HEK293 (cell line): ENCODE measurements at regions not wholly inside any gene's neighbourhood (a gene's known extent, or its start where the extent isn't known, plus 50 kb on each side); places are given as distances from the start of the nearest gene placed in this dataset.

Experiments
- HOXA7 ChIP-seq: sonication (generic); formaldehyde crosslinking; IDR thresholded peaks from 2 replicates; pipeline ENCODE4 v1.8.1; 2022; ENCODE audit warnings: missing genetic modification reagents, borderline replicate concordance
- REPIN1 ChIP-seq: fragments of 450-650 bp; formaldehyde crosslinking; IDR thresholded peaks from 2 replicates; pipeline ENCODE4 v1.5.1; 2017; ENCODE audit warnings: missing biosample characterization, missing genetic modification characterization, low read depth
- ZBTB8A ChIP-seq: fragments of 450-650 bp; formaldehyde crosslinking; IDR thresholded peaks from 2 replicates; pipeline ENCODE4 v1.5.1; 2016; ENCODE audit warnings: missing biosample characterization, missing genetic modification characterization
- ZNF175 ChIP-seq: fragments of 450-650 bp; formaldehyde crosslinking; IDR thresholded peaks from 2 replicates; pipeline ENCODE4 v1.5.1; 2016; ENCODE audit warnings: missing biosample characterization, missing genetic modification characterization
- ZNF341 ChIP-seq: fragments of 450-650 bp; formaldehyde crosslinking; IDR thresholded peaks from 2 replicates; pipeline ENCODE4; 2016; ENCODE audit warnings: low read depth, missing biosample characterization, missing genetic modification characterization
- ZNF416 ChIP-seq: fragments of 450-650 bp; formaldehyde crosslinking; IDR thresholded peaks from 2 replicates; pipeline ENCODE4 v1.5.1; 2016; ENCODE audit warnings: missing biosample characterization, missing genetic modification characterization
- ZNF785 ChIP-seq: fragments of 450-650 bp; formaldehyde crosslinking; IDR thresholded peaks from 2 replicates; pipeline ENCODE4 v1.5.1; 2016; ENCODE audit warnings: missing biosample characterization, missing genetic modification characterization
- TF ChIP-seq, protein P1 (sequence below): fragments of 450-650 bp; formaldehyde crosslinking; IDR thresholded peaks from 2 replicates; pipeline ENCODE4 v1.5.1; 2016; ENCODE audit warnings: missing biosample characterization, missing genetic modification characterization
- TF ChIP-seq, protein P2 (sequence below): fragments of 450-650 bp; formaldehyde crosslinking; IDR thresholded peaks from 2 replicates; pipeline ENCODE4 v1.5.1; 2016; ENCODE audit warnings: missing biosample characterization, missing genetic modification characterization, borderline replicate concordance
- TF ChIP-seq, protein P3 (sequence below): fragments of 450-650 bp; formaldehyde crosslinking; IDR thresholded peaks from 2 replicates; pipeline ENCODE4 v1.5.1; 2016; ENCODE audit warnings: missing biosample characterization, missing genetic modification characterization, low read depth
- TF ChIP-seq, protein P4 (sequence below): fragments of 450-650 bp; formaldehyde crosslinking; IDR thresholded peaks from 2 replicates; pipeline ENCODE4 v1.5.1; 2016; ENCODE audit warnings: missing biosample characterization, missing genetic modification characterization
- TF ChIP-seq, protein P5 (sequence below): fragments of 450-650 bp; formaldehyde crosslinking; IDR thresholded peaks from 2 replicates; pipeline ENCODE4 v1.5.1; 2017; ENCODE audit warnings: missing biosample characterization, missing genetic modification characterization
- TF ChIP-seq, protein P6 (sequence below): fragments of 450-650 bp; formaldehyde crosslinking; IDR thresholded peaks from 2 replicates; pipeline ENCODE4 v1.5.1; 2016; ENCODE audit warnings: missing biosample characterization, missing genetic modification characterization
- TF ChIP-seq, protein P7 (sequence below): fragments of 450-650 bp; formaldehyde crosslinking; conservative IDR thresholded peaks from 2 replicates; pipeline ENCODE4 v1.5.1; 2016; ENCODE audit warnings: low read depth, missing biosample characterization, missing genetic modification characterization

DNA sequence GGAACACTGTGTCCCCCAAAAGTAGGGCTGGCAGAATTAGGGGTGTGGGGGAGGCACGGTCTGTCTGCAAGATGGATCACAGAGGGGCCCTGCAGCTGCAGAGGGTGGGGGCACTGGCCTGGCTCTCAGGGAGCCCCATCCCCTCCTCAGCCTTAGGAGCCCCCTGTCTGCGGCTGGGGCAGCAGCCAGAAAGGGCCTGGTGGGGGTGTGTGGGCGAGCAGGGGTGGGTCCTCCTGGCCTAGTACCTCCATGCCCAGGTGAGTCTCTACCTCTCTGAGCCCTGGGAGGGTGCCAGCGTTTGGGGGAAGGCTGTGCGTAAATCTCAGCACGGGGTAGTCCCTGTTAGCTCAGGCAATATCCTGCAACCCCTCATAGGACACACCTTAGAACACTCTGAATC is 280.5 kb upstream of the PPP2R2D start:
- TF ChIP-seq ZNF785, result no peak
- no peak for TF ChIP-seq ZNF416 (tag by site-specific recombination)
- TF ChIP-seq, protein P1, sequence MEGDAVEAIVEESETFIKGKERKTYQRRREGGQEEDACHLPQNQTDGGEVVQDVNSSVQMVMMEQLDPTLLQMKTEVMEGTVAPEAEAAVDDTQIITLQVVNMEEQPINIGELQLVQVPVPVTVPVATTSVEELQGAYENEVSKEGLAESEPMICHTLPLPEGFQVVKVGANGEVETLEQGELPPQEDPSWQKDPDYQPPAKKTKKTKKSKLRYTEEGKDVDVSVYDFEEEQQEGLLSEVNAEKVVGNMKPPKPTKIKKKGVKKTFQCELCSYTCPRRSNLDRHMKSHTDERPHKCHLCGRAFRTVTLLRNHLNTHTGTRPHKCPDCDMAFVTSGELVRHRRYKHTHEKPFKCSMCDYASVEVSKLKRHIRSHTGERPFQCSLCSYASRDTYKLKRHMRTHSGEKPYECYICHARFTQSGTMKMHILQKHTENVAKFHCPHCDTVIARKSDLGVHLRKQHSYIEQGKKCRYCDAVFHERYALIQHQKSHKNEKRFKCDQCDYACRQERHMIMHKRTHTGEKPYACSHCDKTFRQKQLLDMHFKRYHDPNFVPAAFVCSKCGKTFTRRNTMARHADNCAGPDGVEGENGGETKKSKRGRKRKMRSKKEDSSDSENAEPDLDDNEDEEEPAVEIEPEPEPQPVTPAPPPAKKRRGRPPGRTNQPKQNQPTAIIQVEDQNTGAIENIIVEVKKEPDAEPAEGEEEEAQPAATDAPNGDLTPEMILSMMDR, result no peak
- TF ChIP-seq, protein P2, sequence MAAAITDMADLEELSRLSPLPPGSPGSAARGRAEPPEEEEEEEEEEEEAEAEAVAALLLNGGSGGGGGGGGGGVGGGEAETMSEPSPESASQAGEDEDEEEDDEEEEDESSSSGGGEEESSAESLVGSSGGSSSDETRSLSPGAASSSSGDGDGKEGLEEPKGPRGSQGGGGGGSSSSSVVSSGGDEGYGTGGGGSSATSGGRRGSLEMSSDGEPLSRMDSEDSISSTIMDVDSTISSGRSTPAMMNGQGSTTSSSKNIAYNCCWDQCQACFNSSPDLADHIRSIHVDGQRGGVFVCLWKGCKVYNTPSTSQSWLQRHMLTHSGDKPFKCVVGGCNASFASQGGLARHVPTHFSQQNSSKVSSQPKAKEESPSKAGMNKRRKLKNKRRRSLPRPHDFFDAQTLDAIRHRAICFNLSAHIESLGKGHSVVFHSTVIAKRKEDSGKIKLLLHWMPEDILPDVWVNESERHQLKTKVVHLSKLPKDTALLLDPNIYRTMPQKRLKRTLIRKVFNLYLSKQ, result no peak
- TF ChIP-seq ZNF175 (tag by site-specific recombination), result no peak
- TF ChIP-seq, protein P3, sequence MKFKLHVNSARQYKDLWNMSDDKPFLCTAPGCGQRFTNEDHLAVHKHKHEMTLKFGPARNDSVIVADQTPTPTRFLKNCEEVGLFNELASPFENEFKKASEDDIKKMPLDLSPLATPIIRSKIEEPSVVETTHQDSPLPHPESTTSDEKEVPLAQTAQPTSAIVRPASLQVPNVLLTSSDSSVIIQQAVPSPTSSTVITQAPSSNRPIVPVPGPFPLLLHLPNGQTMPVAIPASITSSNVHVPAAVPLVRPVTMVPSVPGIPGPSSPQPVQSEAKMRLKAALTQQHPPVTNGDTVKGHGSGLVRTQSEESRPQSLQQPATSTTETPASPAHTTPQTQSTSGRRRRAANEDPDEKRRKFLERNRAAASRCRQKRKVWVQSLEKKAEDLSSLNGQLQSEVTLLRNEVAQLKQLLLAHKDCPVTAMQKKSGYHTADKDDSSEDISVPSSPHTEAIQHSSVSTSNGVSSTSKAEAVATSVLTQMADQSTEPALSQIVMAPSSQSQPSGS (tag by site-specific recombination), result no peak
- TF ChIP-seq, protein P4, sequence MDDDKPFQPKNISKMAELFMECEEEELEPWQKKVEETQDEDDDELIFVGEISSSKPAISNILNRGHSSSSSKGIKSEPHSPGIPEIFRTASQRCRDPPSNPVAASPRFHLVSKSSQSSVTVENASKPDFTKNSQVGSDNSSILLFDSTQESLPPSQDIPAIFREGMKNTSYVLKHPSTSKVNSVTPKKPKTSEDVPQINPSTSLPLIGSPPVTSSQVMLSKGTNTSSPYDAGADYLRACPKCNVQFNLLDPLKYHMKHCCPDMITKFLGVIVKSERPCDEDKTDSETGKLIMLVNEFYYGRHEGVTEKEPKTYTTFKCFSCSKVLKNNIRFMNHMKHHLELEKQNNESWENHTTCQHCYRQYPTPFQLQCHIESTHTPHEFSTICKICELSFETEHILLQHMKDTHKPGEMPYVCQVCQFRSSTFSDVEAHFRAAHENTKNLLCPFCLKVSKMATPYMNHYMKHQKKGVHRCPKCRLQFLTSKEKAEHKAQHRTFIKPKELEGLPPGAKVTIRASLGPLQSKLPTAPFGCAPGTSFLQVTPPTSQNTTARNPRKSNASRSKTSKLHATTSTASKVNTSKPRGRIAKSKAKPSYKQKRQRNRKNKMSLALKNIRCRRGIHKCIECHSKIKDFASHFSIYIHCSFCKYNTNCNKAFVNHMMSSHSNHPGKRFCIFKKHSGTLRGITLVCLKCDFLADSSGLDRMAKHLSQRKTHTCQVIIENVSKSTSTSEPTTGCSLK, result no peak
- TF ChIP-seq, protein P5, sequence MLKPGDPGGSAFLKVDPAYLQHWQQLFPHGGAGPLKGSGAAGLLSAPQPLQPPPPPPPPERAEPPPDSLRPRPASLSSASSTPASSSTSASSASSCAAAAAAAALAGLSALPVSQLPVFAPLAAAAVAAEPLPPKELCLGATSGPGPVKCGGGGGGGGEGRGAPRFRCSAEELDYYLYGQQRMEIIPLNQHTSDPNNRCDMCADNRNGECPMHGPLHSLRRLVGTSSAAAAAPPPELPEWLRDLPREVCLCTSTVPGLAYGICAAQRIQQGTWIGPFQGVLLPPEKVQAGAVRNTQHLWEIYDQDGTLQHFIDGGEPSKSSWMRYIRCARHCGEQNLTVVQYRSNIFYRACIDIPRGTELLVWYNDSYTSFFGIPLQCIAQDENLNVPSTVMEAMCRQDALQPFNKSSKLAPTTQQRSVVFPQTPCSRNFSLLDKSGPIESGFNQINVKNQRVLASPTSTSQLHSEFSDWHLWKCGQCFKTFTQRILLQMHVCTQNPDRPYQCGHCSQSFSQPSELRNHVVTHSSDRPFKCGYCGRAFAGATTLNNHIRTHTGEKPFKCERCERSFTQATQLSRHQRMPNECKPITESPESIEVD, result no peak
- TF ChIP-seq HOXA7 (CRISPR knock-in tag), result no peak
- TF ChIP-seq REPIN1 (tag by site-specific recombination), result no peak
- TF ChIP-seq, protein P6, sequence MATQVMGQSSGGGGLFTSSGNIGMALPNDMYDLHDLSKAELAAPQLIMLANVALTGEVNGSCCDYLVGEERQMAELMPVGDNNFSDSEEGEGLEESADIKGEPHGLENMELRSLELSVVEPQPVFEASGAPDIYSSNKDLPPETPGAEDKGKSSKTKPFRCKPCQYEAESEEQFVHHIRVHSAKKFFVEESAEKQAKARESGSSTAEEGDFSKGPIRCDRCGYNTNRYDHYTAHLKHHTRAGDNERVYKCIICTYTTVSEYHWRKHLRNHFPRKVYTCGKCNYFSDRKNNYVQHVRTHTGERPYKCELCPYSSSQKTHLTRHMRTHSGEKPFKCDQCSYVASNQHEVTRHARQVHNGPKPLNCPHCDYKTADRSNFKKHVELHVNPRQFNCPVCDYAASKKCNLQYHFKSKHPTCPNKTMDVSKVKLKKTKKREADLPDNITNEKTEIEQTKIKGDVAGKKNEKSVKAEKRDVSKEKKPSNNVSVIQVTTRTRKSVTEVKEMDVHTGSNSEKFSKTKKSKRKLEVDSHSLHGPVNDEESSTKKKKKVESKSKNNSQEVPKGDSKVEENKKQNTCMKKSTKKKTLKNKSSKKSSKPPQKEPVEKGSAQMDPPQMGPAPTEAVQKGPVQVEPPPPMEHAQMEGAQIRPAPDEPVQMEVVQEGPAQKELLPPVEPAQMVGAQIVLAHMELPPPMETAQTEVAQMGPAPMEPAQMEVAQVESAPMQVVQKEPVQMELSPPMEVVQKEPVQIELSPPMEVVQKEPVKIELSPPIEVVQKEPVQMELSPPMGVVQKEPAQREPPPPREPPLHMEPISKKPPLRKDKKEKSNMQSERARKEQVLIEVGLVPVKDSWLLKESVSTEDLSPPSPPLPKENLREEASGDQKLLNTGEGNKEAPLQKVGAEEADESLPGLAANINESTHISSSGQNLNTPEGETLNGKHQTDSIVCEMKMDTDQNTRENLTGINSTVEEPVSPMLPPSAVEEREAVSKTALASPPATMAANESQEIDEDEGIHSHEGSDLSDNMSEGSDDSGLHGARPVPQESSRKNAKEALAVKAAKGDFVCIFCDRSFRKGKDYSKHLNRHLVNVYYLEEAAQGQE, result no peak
- TF ChIP-seq ZNF341 (tag by site-specific recombination), result no peak
- no peak for TF ChIP-seq ZBTB8A (tag by site-specific recombination)
- TF ChIP-seq, protein P7, sequence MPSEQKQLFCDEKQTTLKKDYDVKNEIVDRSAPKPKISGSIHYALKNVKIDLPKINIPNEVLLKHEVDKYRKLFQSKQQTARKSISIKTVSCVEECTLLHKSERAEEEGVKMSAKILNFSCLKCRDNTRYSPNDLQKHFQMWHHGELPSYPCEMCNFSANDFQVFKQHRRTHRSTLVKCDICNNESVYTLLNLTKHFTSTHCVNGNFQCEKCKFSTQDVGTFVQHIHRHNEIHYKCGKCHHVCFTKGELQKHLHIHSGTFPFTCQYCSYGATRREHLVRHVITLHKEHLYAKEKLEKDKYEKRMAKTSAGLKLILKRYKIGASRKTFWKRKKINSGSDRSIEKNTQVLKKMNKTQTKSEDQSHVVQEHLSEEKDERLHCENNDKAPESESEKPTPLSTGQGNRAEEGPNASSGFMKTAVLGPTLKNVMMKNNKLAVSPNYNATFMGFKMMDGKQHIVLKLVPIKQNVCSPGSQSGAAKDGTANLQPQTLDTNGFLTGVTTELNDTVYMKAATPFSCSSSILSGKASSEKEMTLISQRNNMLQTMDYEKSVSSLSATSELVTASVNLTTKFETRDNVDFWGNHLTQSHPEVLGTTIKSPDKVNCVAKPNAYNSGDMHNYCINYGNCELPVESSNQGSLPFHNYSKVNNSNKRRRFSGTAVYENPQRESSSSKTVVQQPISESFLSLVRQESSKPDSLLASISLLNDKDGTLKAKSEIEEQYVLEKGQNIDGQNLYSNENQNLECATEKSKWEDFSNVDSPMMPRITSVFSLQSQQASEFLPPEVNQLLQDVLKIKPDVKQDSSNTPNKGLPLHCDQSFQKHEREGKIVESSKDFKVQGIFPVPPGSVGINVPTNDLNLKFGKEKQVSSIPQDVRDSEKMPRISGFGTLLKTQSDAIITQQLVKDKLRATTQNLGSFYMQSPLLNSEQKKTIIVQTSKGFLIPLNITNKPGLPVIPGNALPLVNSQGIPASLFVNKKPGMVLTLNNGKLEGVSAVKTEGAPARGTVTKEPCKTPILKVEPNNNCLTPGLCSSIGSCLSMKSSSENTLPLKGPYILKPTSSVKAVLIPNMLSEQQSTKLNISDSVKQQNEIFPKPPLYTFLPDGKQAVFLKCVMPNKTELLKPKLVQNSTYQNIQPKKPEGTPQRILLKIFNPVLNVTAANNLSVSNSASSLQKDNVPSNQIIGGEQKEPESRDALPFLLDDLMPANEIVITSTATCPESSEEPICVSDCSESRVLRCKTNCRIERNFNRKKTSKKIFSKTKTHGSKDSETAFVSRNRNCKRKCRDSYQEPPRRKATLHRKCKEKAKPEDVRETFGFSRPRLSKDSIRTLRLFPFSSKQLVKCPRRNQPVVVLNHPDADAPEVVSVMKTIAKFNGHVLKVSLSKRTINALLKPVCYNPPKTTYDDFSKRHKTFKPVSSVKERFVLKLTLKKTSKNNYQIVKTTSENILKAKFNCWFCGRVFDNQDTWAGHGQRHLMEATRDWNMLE (tag by site-specific recombination), result no peak
